Thyroid gland (tissue), 4 donors: ENCODE measurements at regions not wholly inside any gene's neighbourhood (a gene's known extent, or its start where the extent isn't known, plus 50 kb on each side); places are given as distances from the start of the nearest gene placed in this dataset.

ENCODE experiments used
- CTCF ChIP-seq, 6 experiments: fragments of 200-600 bp in 3 of 6; fragments of 450-650 bp in 3 of 6; sonication (generic) in 3 of 6; IDR thresholded peaks; one replicate each; pipeline ENCODE4 v1.5.1; 2016 to 2019; ENCODE audit warnings: antibody characterized with exemption in 6 of 6, mild to moderate bottlenecking in 2 of 6, inconsistent platforms in 1 of 6, moderate library complexity in 1 of 6
- POLR2A ChIP-seq, 2 donors: fragments of 450-650 bp; IDR thresholded peaks; one replicate each; pipeline ENCODE4 v1.6.1; 2017; ENCODE audit warnings: antibody characterized with exemption in 2 of 2, mild to moderate bottlenecking in 2 of 2, moderate library complexity in 1 of 2

GRCh38 chr1:83110156-83110555 lies 888.8 kb downstream of the TTLL7 start:
- TF ChIP-seq CTCF (IDR thresholded peaks at IDR 0.05) (no peak), POLR2A (IDR thresholded peaks at IDR 0.05) (no peak)
